ENCODE measurements at regions not wholly inside any gene's neighbourhood (a gene's known extent, or its start where the extent isn't known, plus 50 kb on each side); places are given as distances from the start of the nearest gene placed in this dataset.
"Not testable (repeated sequence)": the region's sequence is repeated elsewhere in the genome, so short reads cannot be mapped to it uniquely, and the experiment has no call there.

DNA sequence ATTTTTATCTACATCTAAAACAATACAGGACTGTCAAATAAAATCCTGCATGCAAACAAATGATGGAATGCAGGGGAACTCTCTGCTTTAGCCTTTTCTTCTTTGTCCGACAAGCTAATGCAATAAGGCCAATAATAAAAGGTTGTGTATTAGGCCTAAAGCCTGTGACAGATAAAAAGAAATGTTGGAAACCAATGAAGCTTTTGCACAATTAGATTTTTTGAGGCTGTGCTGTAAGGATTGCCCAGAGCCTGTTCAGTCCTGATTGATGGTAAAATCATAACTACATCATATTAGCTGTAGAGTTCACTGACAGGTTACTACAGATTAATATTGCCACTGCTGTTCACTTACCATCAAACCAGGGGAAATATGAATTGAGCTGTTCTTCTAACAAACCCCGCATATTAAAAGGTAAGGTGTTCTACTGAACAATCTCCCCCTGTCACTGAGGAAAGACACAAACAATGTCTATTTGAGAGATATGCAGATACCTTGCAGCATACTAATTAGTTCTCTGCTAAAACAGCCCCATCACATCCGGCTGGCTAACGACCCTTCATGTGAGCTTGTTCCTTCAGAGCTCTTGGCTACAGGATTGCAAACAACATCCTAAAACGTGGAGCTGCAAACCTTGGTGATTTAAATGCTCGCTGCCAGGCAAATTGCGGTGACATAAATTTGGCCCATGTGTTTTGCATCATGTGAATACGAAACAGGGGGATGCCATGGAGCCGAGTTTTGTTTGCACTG, 305.4 kb downstream of the MTX2 start:
- DNase-seq (ENCODE audit: low read depth) = no peak

DNA sequence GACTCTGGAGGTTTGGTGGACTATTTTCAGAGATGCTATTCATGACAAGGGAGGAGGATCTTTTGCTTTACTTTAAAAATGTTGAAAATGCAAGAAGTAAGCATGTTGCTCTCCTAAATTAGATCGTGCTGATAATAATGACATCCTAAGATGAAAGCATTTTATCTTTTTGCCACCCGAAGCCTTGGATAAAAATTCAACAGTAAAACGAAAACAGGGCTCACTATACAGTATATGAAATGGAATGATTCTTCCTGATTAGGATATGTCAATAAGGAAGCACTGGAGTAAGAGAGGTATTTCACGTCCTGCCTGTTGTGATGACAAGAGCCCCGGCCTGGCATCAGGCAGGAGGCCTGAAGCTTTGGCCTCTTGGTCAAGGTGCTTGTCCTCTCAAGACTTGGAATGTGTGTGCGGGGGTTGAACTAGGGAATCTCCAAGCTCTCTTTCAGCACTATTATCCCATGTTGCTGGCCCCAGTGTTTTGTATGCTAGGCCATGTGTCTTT, 306.0 kb downstream of the MTX2 start:
- no peak for DNase-seq (ENCODE audit: low read depth)

DNA sequence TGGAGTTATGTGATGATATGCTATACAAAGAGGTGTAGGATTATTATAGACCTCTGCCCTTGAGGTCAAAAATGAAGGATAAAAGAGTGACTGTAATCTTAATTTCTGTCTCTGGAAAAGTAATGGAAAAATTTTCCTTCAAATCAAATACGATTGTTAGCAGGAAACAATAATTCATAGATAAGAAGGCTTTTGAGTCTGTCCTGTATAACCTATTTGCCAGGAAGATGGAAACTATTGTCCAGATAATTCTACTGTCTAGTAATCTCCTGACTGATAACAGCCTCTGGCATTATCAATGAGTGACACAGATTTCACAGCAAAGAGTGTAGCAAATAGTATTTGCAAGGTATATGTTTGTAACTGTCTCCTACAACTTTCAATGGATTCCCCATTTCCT, 307.8 kb downstream of the MTX2 start:
- DNase-seq (ENCODE audit: low read depth) = no peak

DNA sequence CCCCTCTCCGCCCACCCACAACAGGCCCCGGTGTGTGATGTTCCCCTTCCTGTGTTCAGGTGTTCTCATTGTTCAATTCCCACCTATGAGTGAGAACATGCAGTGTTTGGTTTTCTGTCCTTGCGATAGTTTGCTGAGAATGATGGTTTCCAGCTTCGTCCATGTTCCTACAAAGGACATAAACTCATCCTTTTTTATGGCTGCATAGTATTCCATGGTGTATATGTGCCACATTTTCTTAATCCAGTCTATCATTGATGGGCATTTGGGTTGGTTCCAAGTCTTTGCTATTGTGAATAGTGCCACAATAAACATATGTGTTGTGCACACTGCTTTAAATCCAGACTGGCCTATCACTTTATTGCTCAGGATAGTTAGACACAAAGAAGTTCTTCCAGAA, 309.1 kb downstream of the MTX2 start:
- DNase-seq (ENCODE audit: low read depth) = not testable (repeated sequence)

DNA sequence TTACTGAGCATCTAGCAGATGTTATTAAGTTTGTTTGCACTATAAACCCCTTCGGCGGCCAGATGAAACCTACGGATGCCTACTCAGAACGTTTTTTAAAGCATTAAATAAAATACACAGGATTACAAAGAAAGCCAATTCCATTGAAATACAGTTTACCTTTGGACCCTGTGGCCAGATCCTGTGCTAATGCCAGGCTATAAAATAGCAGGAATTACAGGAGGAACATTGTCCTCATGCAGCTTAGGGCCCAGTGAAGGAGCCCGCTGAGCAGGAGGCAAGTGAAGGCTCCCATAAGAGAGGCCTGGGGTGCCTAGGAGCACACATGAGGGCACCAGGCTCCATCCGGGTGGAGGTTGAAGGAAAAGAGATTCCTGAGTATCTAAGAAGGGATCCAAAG, 310.4 kb downstream of the MTX2 start:
- no peak for DNase-seq (ENCODE audit: low read depth)

DNA sequence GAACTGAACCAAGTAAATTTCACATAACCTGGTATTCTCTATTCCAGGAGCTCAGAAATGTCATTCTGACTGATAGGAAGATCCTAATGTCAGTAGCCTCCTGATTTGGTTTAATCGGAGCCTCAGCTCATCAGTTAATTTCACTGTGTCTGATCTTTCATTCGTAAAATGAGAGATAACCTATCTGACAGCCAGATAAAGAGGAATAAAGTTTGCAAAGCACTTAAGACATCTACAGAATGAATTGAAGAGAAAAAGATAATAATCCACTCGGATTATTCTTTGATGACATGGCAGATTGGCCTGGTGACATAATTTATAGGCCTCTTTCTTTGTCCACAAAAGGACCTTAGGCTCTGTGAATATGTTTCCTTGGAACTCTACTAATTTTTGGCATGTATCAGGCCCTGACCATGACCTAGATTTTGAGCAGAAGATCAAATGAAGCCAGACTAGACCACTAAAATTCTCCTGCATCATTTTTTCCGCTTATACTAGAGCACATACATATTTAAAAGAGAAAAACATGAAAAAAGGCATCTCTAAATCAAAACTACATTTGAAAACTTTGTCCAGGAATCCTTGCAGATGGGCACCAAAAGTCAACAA, 312.4 kb downstream of the MTX2 start:
- DNase-seq (ENCODE audit: low read depth) = no peak

DNA sequence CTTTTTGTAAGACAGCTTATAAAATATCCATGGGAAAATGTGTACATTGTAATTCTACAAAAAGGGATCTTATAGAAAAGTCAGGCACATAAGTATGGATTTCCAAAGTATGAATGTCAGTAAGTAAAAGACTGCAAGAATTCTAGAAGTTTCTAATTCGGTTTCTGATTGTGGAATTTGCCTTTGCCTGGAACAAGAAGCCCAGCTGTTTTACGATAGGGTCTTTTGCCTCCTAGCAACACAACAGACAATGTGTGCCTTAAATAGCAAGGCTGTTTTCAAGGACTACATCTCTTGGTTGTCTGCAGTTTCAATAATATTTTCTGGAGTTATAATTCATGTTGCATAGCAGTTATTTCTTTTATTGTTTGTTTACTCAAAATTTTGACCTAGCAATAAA, 312.9 kb downstream of the MTX2 start:
- DNase-seq (ENCODE audit: low read depth) = no peak

DNA sequence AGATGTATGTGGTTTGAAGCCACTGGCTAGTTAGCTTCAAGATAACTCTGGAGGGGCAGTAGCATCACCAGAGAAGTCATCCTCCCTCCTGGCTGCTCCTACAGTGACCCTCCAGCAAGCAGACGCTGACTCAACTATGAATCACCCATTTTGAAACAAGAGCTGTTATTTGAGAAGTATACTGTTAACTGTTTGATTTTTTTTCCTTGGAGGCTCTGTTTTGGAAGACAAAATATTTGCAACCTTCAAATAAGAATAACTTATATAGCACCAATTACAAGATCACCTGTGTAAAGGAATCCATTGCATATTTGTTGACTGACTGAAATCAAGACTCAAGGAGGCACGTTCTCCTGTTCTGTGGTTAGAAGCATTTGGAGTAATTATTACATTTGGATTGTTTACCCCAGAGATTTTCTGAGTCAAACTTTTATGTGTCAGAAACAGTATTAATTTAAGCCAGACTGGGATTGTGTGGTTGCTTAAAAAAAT, 313.8 kb downstream of the MTX2 start:
- DNase-seq (ENCODE audit: low read depth) = no peak

DNA sequence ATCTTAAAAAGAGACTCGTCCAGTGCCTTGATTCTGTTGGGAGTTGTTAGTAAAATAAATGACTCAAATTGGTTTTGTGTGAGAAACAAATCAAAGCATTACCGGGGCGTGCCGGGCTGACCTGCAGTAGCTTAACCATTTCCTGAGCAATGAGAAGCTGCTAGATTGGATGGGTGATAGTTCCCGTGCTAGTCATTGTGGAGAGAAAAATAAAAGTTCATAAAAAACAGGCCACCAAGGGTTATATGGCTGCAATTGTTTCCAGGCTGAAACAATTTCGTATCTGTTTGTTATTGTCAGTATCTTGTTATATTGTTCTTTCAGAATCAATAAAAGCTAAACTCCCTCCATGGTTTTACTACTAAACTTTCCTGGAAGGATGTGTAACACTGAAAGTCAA, 314.4 kb downstream of the MTX2 start:
- no peak for DNase-seq (ENCODE audit: low read depth)

DNA sequence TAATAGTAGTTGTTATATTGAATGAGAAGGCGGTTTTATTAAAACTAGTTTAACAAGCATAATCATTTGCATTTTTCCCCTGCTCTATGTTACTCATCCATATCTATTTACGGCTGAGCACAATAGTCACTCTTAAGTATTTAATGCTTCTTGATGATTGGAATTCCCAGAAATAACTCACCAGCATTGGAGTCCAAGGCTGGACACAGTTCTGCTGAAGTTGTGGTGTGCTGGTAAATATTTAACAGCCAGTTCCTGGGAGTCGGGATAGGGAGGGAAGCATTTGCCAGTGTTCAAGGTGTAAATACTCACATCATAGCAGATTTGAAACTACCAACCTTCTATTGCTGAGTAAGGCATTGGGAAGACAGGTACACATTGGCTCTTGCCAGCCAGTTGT, 315.1 kb downstream of the MTX2 start:
- no peak for DNase-seq (ENCODE audit: low read depth)

DNA sequence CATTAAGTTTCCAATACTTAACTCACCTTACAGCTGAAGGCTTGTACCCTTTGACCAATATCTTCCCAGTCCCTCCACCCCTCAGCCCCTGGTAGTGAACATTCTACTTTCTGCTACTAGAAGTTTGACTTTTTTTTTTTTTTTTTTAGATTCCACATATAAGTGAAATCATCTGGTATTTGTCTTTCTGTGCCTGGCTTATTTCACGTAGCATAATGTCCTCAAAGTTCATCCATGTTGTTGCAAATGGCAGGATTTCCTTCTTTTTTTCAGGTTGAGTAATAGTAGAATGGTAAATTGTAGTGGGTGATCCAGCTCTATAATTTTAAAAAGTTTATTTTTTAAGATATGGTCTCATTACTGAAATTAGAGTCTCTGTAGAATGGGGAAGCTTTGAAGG, 316.0 kb downstream of the MTX2 start:
- DNase-seq (ENCODE audit: low read depth) = no peak

DNA sequence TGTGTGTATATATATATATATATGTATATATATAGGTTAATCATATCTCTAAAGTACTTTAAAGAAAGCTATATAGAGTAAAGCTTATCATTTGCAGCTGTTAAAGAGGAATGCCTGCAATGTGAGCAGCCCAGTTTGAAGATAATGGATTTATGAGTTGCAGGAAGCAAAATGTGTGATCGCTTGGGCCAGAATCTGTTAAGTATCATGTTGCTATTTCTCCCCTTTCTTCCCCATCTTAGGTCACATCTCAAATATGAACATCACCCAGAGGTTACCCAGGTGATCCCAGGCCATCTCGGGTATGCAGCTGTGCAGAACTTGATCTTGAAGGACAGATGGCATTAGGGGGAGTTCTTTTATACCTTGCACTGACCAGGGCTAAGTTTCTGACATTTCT, 316.5 kb downstream of the MTX2 start:
- DNase-seq (ENCODE audit: low read depth) = no peak

DNA sequence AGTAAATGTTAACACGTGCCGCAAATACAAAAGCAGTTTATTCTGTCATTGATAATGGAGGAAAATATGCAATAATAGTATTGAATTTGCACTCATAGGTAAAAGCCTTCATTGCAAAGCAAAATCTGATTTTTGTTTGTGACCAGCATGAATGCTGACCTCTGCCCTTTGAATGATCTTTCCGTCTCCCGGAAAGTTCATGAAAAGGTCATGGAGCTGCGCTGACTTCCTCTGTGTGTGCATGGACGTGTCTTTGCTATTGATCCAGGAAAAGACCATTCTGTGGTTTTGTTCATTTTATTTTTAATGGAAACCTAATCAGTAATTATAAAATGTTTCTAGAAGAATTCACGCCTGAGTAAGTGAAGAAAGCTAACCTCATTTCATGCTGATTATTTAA, 320.0 kb downstream of the MTX2 start:
- DNase-seq (ENCODE audit: low read depth) = no peak

DNA sequence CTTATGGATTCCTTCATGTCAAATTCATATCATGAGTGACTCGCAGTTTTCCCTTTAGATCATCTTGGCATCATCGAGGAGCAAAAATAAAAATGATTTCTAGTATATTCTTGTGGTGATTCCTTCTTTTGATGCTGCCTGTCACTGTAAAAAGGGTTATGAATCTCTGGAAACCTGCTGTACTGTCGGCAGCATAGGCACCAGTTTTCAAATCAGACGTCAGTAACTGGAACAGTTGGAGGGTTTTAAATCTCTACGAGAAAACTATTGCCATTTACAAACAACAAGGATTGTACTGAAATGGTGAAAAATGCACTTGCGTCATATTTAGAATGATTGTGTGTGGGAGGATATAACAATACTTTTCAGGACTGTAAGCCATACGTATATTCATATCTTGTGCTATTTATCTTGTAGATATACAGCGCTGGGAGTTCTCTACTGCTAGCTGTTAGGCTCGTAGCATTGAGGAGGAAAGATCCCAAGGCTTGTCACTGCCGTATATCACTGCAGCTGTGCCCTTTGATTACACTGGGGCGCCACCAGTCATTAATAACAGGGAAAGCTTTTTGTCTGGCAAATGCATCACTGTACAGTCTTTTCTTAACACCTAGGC, 320.7 kb downstream of the MTX2 start:
- no peak for DNase-seq (ENCODE audit: low read depth)

DNA sequence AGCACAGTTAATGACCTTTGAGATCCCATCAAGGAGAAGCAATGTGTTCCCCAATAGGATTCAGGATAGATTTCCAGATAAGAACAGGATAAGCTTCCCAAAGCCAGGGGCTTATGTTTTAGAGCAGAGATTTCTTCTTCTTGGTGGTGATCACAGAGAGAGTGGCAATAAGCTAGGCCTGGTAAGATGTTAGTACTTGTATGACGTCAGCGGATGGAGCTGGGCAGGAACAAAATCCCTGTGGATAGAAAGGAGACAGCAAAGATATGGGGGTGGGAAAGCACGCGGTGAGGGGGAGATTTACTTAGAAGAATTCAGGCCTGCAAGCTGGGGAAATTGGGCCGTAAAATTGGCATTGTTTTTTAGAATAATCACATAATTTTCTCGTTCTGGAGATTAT, 323.0 kb downstream of the MTX2 start:
- no peak for DNase-seq (ENCODE audit: low read depth)

DNA sequence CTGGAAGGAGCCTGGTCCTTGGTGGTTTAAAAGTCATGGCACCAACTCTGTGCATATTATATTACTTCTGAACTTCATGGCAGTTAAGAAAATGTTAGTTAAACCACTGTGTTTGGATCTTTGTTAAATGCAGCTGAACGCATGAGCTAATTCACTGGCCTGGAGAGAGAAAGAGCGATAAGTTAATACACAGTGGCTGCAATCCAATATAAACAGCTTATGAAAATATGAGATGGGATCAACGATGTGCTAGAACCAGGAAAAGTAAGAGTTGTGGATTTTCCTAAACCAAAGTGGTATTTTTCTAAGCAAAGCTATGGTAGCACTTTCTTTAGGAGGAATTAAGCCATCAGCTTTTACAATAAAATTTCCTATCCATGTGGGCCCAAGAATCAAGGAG, 326.7 kb downstream of the MTX2 start:
- DNase-seq (ENCODE audit: low read depth) = no peak

DNA sequence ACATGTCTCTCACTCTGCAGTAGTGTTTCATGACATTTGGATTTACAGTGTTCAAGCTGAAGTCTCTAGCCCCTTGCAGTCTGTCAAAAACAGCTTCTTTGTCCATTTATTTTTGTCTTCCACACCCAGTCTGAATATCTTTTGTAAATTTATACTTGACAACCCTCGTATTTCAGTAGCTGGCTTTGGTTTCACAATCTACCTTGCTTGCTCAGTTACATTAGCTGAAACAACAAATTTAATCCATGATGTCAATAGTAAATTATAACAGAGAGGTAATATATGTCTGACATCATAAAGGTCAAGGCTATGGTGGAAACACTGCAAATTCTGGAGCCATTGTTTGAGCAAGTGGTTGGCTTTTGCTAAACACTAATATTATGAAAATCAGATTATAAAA, 328.7 kb downstream of the MTX2 start:
- DNase-seq (ENCODE audit: low read depth) = no peak

DNA sequence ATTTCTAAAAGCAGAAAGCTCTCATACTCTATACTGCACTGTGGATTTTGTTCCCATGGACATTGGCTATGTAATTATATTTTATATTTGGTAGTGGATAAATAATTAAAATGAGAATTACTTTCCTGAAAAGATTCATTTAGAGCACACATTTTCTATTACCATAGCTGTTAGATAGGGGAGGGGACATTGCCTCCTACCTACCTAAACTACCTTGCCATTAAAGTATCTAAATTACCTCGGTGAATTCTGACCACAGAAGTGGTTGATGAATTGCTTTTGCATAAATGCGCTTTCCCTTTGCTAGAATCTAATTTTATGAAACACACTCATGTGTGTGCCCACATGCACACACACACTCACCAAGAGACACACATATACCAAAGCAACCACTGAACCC, 329.1 kb downstream of the MTX2 start:
- DNase-seq (ENCODE audit: low read depth) = no peak

DNA sequence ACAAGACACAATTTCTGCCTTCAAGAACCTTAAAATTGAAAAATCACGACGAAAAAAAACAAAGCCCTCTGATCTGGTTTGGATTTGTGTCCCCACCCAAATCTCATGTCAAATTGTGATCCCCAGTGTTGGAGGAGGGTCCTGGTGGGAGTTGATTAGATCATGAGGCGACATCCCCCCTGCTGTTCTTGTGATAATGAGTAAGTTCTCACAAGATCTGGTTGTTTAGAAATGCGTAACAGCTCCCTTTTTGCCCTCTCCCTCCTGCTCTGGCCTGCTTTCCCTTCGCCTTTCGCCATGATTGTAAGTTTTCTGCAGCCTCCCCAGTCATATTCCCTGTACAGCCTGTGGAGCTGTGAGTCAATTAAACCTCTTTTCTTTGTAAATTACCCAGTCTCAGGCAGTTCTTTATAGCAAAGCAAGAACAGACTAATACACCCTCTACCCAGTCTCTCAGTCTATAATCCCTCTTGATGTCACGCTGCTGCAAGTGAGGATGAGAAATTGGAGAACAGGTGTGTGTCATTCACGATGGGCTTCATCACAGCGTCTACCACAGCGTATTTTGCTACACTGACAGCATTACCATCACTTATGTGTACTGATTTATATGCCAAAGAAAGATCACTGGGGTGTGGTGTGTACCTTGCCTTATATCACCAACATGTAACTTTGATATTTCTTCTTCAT, 330.7 kb downstream of the MTX2 start:
- no peak for DNase-seq (ENCODE audit: low read depth)

DNA sequence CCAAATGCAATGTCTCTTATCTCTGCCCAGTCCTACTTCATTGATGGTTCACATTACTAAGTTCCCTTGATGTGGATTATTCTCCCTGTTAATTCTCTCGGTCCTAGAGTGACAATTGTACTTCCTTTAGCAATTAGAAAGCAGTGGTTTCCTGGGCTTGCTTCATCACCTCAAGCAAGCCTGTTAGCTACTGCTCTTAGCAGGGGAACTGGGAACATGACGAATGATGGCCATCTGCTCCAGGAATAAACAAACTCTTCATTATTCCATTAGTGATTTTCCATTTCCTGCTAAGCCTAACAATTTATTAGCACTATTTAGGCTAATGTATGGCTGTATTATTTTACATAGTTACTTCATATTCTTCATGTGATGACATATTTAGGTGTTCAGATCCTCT, 331.8 kb downstream of the MTX2 start:
- DNase-seq (ENCODE audit: low read depth) = no peak

DNA sequence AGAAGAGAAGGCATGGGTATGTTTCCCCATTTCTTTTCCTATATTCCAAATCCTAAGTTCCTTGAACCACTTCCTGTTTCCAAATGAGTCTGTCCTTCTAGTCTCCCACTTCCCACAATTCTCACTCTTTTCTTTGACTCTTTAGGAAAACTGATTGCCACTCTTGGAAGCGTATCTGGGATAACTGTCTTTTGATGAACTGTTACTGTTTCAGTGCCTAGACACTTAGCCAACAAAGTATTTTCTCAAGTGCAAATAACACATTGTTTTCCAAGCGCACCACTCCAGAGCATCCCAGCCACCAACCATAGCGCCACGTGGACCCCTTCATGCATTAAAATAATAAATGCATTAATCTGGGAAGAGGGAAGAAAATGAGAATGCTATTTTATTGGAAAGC, 342.8 kb downstream of the MTX2 start:
- DNase-seq (ENCODE audit: low read depth) = no peak

DNA sequence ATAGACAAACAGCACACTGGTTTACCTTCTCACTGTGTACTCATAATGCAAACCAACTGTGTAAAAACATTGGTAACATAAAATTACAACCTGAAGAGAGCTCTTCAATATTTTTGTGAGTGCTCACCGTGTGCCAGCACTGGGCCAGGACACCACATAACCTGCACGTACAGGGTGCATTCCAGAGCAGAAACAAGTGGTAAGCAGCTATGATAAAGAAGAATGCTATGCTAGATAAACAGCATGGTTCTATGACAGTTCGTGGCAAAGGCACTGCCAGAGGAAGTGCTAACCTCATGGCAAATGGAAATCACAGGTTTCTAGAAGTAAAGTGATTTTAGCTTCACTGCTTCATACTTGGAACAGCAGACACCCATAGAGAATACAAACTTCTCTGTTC, 343.5 kb downstream of the MTX2 start:
- no peak for DNase-seq (ENCODE audit: low read depth)
